GM12865 (cell line): ENCODE measurements at regions not wholly inside any gene's neighbourhood (a gene's known extent, or its start where the extent isn't known, plus 50 kb on each side); places are given as distances from the start of the nearest gene placed in this dataset.

ENCODE experiments used
- DNase-seq: peaks from one replicate; pipeline ENCODE4 v3.0.0; 2010; ENCODE audit warnings: low read depth
- H3K4me3 ChIP-seq: 2 replicates; pipeline ENCODE4 v1.5.1; 2011; ENCODE audit warnings: mild to moderate bottlenecking, low read depth, low read length, control low read depth
- CTCF ChIP-seq: IDR thresholded peaks from 2 replicates; pipeline ENCODE4 v1.5.1; 2011; ENCODE audit warnings: low read length, control low read depth, low read depth, inconsistent platforms; ENCODE audit not compliant: insufficient read depth; ENCODE audit errors: missing control alignments

- no peak for TF ChIP-seq CTCF
- DNase-seq: no peak
These were observed 270.6 kb downstream of the FAT3 start for GRCh38 chr11:92495107-92495793.

GRCh38 chr11:92500453-92500852 lies 275.8 kb downstream of the FAT3 start:
- no peak for TF ChIP-seq CTCF
- H3K4me3 ChIP-seq: no peak overlapping the region
- no peak for DNase-seq

More at GRCh38 chr11:92495107-92495793, 270.6 kb downstream of the FAT3 start:
- no peak overlapping the region for H3K4me3 ChIP-seq

- no peak for TF ChIP-seq CTCF
- no peak for DNase-seq
- no peak overlapping the region for H3K4me3 ChIP-seq
These were observed 276.6 kb downstream of the FAT3 start for GRCh38 chr11:92501066-92501739.

- no peak for DNase-seq
- no peak overlapping the region for H3K4me3 ChIP-seq
- TF ChIP-seq CTCF: no peak
These were observed 279.4 kb downstream of the FAT3 start for GRCh38 chr11:92504004-92504403.

GRCh38 chr11:92504534-92504933 lies 279.9 kb downstream of the FAT3 start:
- H3K4me3 ChIP-seq: no peak overlapping the region
- no peak for DNase-seq
- no peak for TF ChIP-seq CTCF

GRCh38 chr11:92505689-92506088 lies 281.1 kb downstream of the FAT3 start:
- DNase-seq: no peak
- no peak for TF ChIP-seq CTCF
- no peak overlapping the region for H3K4me3 ChIP-seq
